Large intestine (tissue), 3 donors: ENCODE measurements at regions not wholly inside any gene's neighbourhood (a gene's known extent, or its start where the extent isn't known, plus 50 kb on each side); places are given as distances from the start of the nearest gene placed in this dataset.
A peak's percentile ranks its signal among the peaks of the same experiment; 100 is the strongest.
"Not testable (repeated sequence)": the region's sequence is repeated elsewhere in the genome, so short reads cannot be mapped to it uniquely, and the experiment has no call there.

Experiments used
- DNase-seq, 2 donors: peaks; one replicate each; pipeline versions ENCODE4 v3.0.0 to v3.0.0-alpha.2; 2013
- H3K27ac ChIP-seq: one replicate; pipeline ENCODE4 v1.5.1; 2013; ENCODE audit warnings: low read length
- H3K27me3 ChIP-seq: 2 replicates; pipeline ENCODE4 v1.6.1; 2013; ENCODE audit warnings: low read length; ENCODE audit not compliant: control insufficient read depth, insufficient read depth
- H3K36me3 ChIP-seq: 2 replicates; pipeline ENCODE4 v1.6.1; 2013; ENCODE audit warnings: low read length; ENCODE audit not compliant: control insufficient read depth, insufficient read depth
- H3K4me1 ChIP-seq: one replicate; pipeline ENCODE4 v1.6.1; 2013; ENCODE audit warnings: low read length; ENCODE audit not compliant: control insufficient read depth, insufficient read depth
- H3K4me3 ChIP-seq: one replicate; pipeline ENCODE4 v1.5.1; 2013; ENCODE audit warnings: low read length
- H3K9me3 ChIP-seq: one replicate; pipeline ENCODE4 v1.6.1; 2013; ENCODE audit warnings: mild to moderate bottlenecking, low read depth, low read length, moderate library complexity; ENCODE audit not compliant: control insufficient read depth
- WGBS: methylation state at CpG from one replicate; pipeline ENCODE4 v1.1.5; 2013; ENCODE audit warnings: low lambda C conversion rate; ENCODE audit not compliant: insufficient coverage; 5-methylcytosine and 5-hydroxymethylcytosine counted together

- not testable (repeated sequence) for H3K36me3 ChIP-seq, H3K4me3 ChIP-seq, H3K27me3 ChIP-seq, H3K9me3 ChIP-seq
- WGBS, result no CpG with 5 or more reads among the region's 3 CpGs
- H3K27ac ChIP-seq, result peak overlapping the region; percentile 56
- DNase-seq, result peak; percentile 68 to 87
- peaks cover 16% of the 10 kb centered on the region for H3K4me1 ChIP-seq
These were observed 85.3 kb upstream of the KCNMA1 start for GRCh38 chr10:77722956-77723355.

GRCh38 chr10:77721815-77722214 lies 84.2 kb upstream of the KCNMA1 start:
- H3K36me3 ChIP-seq, result no peaks in the 10 kb centered on the region
- H3K9me3 ChIP-seq, result no peaks in the 10 kb centered on the region
- no peaks in the 10 kb centered on the region for H3K27me3 ChIP-seq
- no peak overlapping the region for H3K4me3 ChIP-seq
- H3K27ac ChIP-seq, result no peak overlapping the region
- H3K4me1 ChIP-seq, result peaks cover 16% of the 10 kb centered on the region
- WGBS, result 67% methylated on average over 1 of the region's 3 CpGs
- no peak for DNase-seq

GRCh38 chr10:77718957-77719356 lies 81.3 kb upstream of the KCNMA1 start:
- Histone ChIP-seq H3K9me3 (no peaks in the 10 kb centered on the region), H3K4me3 (no peak overlapping the region), H3K4me1 (peaks cover 9% of the 10 kb centered on the region), H3K36me3 (no peaks in the 10 kb centered on the region), H3K27ac (no peak overlapping the region), H3K27me3 (no peaks in the 10 kb centered on the region)
- WGBS, result no CpG with 5 or more reads among the region's 2 CpGs
- DNase-seq, result no peak

- H3K27me3 ChIP-seq, H3K27ac ChIP-seq, H3K9me3 ChIP-seq, DNase-seq, H3K4me1 ChIP-seq, H3K36me3 ChIP-seq, H3K4me3 ChIP-seq: not testable (repeated sequence)
- WGBS, result no CpG with 5 or more reads among the region's 6 CpGs
These were observed 80.7 kb upstream of the KCNMA1 start for GRCh38 chr10:77718312-77718711.

- Histone ChIP-seq H3K4me1 (no peaks in the 10 kb centered on the region), H3K27ac (no peak overlapping the region), H3K36me3 (no peaks in the 10 kb centered on the region), H3K9me3 (no peaks in the 10 kb centered on the region), H3K4me3 (no peak overlapping the region), H3K27me3 (no peaks in the 10 kb centered on the region)
- 80% methylated on average over 2 of the region's 3 CpGs for WGBS
- no peak for DNase-seq
These were observed 79.7 kb upstream of the KCNMA1 start for GRCh38 chr10:77717336-77717735.

GRCh38 chr10:77716458-77717317 lies 79.1 kb upstream of the KCNMA1 start:
- peak in 1 of 2 donors; percentile 1 for DNase-seq
- H3K4me3 ChIP-seq, result no peak overlapping the region

GRCh38 chr10:77715536-77715935 lies 77.9 kb upstream of the KCNMA1 start:
- no CpG with 5 or more reads among the region's 1 CpG for WGBS
- H3K27ac ChIP-seq, result no peak overlapping the region
- no peaks in the 10 kb centered on the region for H3K4me1 ChIP-seq
- no peak overlapping the region for H3K4me3 ChIP-seq
- H3K27me3 ChIP-seq, result peaks cover 6% of the 10 kb centered on the region
- no peak for DNase-seq
- H3K36me3 ChIP-seq, result no peaks in the 10 kb centered on the region
- H3K9me3 ChIP-seq, result no peaks in the 10 kb centered on the region

More at GRCh38 chr10:77716458-77717317, 79.1 kb upstream of the KCNMA1 start:
- H3K36me3 ChIP-seq, result no peaks in the 10 kb centered on the region
- H3K27me3 ChIP-seq, result no peaks in the 10 kb centered on the region
- no CpG with 5 or more reads among the region's 13 CpGs for WGBS
- H3K27ac ChIP-seq, result no peak overlapping the region
- H3K4me1 ChIP-seq, result no peaks in the 10 kb centered on the region
- no peaks in the 10 kb centered on the region for H3K9me3 ChIP-seq

GRCh38 chr10:77715088-77715487 lies 77.5 kb upstream of the KCNMA1 start:
- H3K4me3 ChIP-seq, result no peak overlapping the region
- no CpG with 5 or more reads among the region's 3 CpGs for WGBS
- peaks cover 8% of the 10 kb centered on the region for H3K27me3 ChIP-seq
- no peak for DNase-seq
- H3K4me1 ChIP-seq, result no peaks in the 10 kb centered on the region
- no peak overlapping the region for H3K27ac ChIP-seq
- H3K36me3 ChIP-seq, result no peaks in the 10 kb centered on the region
- no peaks in the 10 kb centered on the region for H3K9me3 ChIP-seq

- H3K4me1 ChIP-seq, result no peaks in the 10 kb centered on the region
- no peak for DNase-seq
- no peak overlapping the region for H3K27ac ChIP-seq
- 86% methylated on average over 3 of the region's 14 CpGs for WGBS
- H3K9me3 ChIP-seq, result no peaks in the 10 kb centered on the region
- peaks cover 9% of the 10 kb centered on the region for H3K27me3 ChIP-seq
- no peak overlapping the region for H3K4me3 ChIP-seq
- H3K36me3 ChIP-seq, result no peaks in the 10 kb centered on the region
These were observed 76.1 kb upstream of the KCNMA1 start for GRCh38 chr10:77713521-77714280.

GRCh38 chr10:77712207-77712606 lies 74.6 kb upstream of the KCNMA1 start:
- no peaks in the 10 kb centered on the region for H3K9me3 ChIP-seq
- no peaks in the 10 kb centered on the region for H3K4me1 ChIP-seq
- no peaks in the 10 kb centered on the region for H3K36me3 ChIP-seq
- no CpG with 5 or more reads among the region's 1 CpG for WGBS
- H3K27ac ChIP-seq, result no peak overlapping the region
- H3K27me3 ChIP-seq, result peaks cover 9% of the 10 kb centered on the region
- no peak overlapping the region for H3K4me3 ChIP-seq
- DNase-seq, result no peak
